ENCODE measurements at regions not wholly inside any gene's neighbourhood (a gene's known extent, or its start where the extent isn't known, plus 50 kb on each side); places are given as distances from the start of the nearest gene placed in this dataset.
A peak's percentile ranks its signal among the peaks of the same experiment; 100 is the strongest.
"Not testable (repeated sequence)": the region's sequence is repeated elsewhere in the genome, so short reads cannot be mapped to it uniquely, and the experiment has no call there.

DNA sequence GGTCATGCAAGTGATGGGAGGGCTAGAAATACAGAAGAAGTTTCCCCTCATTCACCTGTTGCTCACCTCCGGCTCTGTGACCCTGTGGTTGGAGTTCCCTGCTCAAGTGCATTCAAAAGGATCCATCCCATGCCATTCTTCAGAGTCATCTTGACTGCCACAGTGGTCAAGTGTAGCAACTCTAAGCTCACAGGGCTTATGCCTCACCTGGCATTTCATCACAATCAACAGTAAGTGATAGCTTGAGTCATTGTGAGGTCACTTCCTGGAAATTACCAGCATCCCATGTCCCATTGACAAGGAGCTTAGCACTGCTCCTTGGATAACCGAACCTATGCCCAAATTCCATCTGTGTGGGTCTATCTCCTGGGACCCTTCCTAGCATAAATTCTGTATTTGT is 55.6 kb downstream of the OR4C45 start:
- ATAC-seq (no peak), DNase-seq (no peak)
- H3K36me3 Mint-ChIP-seq (ENCODE audit: low read depth): no peaks in the 10 kb centered on the region
- ChIA-PET POLR2A (no interaction called here), CTCF (no interaction called here)
- intact Hi-C loops (cut with DNase I, micrococcal nuclease): no loop called here
- H3K27me3 Mint-ChIP-seq: no peaks in the 10 kb centered on the region
- no peak overlapping the region for H3K27ac Mint-ChIP-seq
- H3K9me3 Mint-ChIP-seq (ENCODE audit: low read depth): peaks cover 7% of the 10 kb centered on the region
- no peaks in the 10 kb centered on the region for H3K4me1 Mint-ChIP-seq
- no peak overlapping the region for H3K4me3 Mint-ChIP-seq

DNA sequence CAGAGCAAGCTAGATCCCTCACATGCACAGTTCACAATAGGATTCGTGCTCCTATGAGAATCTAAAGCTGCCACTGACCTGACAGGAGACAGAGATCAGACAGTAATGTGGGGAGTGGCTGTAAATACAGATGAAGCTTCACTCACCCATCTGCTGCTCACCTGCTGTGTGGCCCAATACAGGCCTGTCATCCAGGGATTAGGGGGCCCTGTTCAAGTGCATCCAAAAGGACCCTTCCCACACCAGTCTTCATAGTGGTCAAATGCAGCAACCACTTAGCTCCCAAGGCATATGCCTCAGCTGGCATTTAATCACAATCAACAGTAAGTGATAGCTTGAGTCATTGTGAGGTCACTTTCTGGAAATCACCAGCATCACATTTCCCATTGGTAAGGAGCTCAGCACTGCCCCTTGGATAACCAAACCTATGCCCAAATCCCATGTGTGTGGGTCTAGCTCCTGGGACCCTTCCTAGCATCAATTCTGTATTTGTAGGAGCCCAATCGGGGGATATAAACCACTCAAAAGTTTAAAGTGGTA is 65.6 kb downstream of the OR4C45 start:
- ATAC-seq (no peak), DNase-seq (no peak)
- no peak overlapping the region for H3K27ac Mint-ChIP-seq
- intact Hi-C loops (cut with DNase I, micrococcal nuclease): no loop called here
- no peaks in the 10 kb centered on the region for H3K4me1 Mint-ChIP-seq
- POLR2A ChIA-PET: no interaction called here
- H3K4me3 Mint-ChIP-seq: no peak overlapping the region
- peaks cover 5% of the 10 kb centered on the region for H3K9me3 Mint-ChIP-seq (ENCODE audit: low read depth)
- CTCF ChIA-PET: no interaction called here
- H3K36me3 Mint-ChIP-seq (ENCODE audit: low read depth): no peaks in the 10 kb centered on the region
- H3K27me3 Mint-ChIP-seq: no peaks in the 10 kb centered on the region

DNA sequence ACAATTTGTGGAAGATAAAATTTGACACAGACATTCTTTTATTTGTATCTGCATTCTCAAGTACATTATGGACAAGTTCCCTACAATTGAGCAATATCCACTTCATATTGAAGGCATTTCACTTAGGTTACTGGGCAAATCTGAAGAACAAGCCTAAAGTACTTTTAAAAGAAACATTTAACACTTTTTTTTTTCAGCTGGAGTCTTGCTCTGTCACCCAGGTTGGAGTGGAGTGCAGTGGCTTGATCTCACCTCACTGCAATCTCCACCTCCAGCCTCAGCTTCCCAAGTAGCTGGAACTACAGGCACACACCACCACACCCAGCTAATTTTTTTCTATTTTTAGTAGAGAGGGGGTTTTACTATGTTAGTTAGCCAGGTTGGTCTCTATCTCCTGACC is 70.2 kb downstream of the OR4C45 start:
- ATAC-seq: no peak
- no peak overlapping the region for H3K27ac Mint-ChIP-seq
- no peaks in the 10 kb centered on the region for H3K36me3 Mint-ChIP-seq (ENCODE audit: low read depth)
- H3K4me3 Mint-ChIP-seq: no peak overlapping the region
- DNase-seq: no peak
- H3K4me1 Mint-ChIP-seq: no peaks in the 10 kb centered on the region
- ChIA-PET CTCF (no interaction called here), POLR2A (no interaction called here)
- intact Hi-C loops (cut with DNase I, micrococcal nuclease): no loop called here
- peaks cover 5% of the 10 kb centered on the region for H3K9me3 Mint-ChIP-seq (ENCODE audit: low read depth)
- H3K27me3 Mint-ChIP-seq: no peaks in the 10 kb centered on the region

DNA sequence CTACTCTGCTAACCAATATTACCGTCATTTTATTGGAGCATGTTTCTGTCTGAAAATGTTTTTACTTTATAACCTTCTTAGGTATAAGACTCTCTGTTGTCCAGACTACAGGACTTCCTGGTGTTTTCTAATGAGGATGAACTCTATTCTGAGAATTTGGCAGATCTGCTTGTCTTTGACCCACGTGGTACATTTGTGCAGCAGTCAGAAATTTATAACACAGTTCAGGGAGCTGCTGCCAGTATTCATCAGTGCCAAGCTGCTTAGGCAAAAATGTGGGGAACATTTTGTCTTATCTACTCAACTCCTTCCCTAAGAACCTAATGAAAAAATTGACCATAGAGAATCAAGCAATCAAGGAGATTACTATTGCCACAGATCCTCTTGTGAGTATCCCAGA is 108.0 kb downstream of the OR4C45 start:
- H3K36me3 Mint-ChIP-seq (ENCODE audit: low read depth); intact Hi-C loops (cut with DNase I, micrococcal nuclease); POLR2A ChIA-PET; ATAC-seq; H3K27me3 Mint-ChIP-seq; H3K4me1 Mint-ChIP-seq; CTCF ChIA-PET; H3K4me3 Mint-ChIP-seq; H3K27ac Mint-ChIP-seq; DNase-seq: not testable (repeated sequence)
- H3K9me3 Mint-ChIP-seq (ENCODE audit: low read depth): peaks cover 25% of the 10 kb centered on the region

GRCh38 chr11:50146308-50146707 is 113.6 kb downstream of the OR4C45 start:
- H3K27me3 Mint-ChIP-seq; intact Hi-C loops (cut with DNase I, micrococcal nuclease); DNase-seq; ATAC-seq; H3K4me1 Mint-ChIP-seq; H3K4me3 Mint-ChIP-seq; H3K27ac Mint-ChIP-seq; POLR2A ChIA-PET; CTCF ChIA-PET; H3K36me3 Mint-ChIP-seq (ENCODE audit: low read depth): not testable (repeated sequence)
- H3K9me3 Mint-ChIP-seq (ENCODE audit: low read depth): peaks cover 24% of the 10 kb centered on the region

DNA sequence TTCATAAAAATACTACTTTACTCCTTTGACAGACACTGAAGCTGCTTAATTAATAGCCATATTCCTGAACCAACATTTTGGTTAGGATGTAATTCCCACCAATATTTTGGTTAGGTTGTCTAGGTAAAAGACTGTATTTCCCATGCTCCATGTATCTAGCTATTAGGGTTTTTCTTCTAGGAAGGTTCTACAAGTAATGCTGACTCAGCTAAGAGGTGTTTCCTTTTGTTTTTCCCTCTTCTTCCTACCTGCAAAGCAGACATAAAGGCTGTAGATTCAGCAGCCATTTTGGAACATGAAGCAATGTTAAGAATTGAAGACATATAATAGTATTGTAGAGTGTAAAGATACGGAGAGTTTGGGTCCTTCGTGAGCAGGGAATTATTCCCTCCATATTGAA is 115.3 kb downstream of the OR4C45 start:
- CTCF ChIA-PET; H3K4me1 Mint-ChIP-seq; POLR2A ChIA-PET; intact Hi-C loops (cut with DNase I, micrococcal nuclease); DNase-seq; H3K36me3 Mint-ChIP-seq (ENCODE audit: low read depth); H3K4me3 Mint-ChIP-seq; H3K27me3 Mint-ChIP-seq; H3K27ac Mint-ChIP-seq; ATAC-seq: not testable (repeated sequence)
- peaks cover 24% of the 10 kb centered on the region for H3K9me3 Mint-ChIP-seq (ENCODE audit: low read depth)

- intact Hi-C loops (cut with DNase I, micrococcal nuclease): no loop called here
- DNase-seq (no peak), ATAC-seq (no peak)
- Mint-ChIP-seq H3K27me3 (no peaks in the 10 kb centered on the region), H3K36me3 (ENCODE audit: low read depth) (no peaks in the 10 kb centered on the region), H3K9me3 (ENCODE audit: low read depth) (peaks cover 33% of the 10 kb centered on the region), H3K27ac (no peak overlapping the region), H3K4me3 (no peak overlapping the region), H3K4me1 (no peaks in the 10 kb centered on the region)
- ChIA-PET CTCF (no interaction called here), POLR2A (no interaction called here)
Observed at GRCh38 chr11:50155508-50155907, 122.8 kb downstream of the OR4C45 start.

DNA sequence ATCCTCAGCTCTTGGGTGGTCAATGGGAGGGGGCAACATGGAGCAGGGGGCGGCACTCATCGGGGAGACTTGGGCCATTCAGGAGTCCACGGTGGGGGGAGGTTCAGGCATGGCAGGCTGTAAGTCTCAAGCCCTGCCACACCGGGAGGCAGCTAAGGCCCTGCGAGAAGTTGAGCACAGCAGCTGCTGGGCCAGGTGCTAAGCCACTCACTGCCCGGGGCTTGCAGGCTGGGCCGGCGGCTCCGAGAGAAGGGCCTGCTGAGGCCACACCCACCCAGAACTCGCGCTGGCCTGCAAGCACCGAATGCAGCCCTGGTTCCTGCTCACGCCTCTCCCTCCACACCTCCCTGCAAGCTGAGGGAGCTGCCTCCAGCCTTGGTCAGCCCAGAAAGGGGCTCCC is 131.4 kb downstream of the OR4C45 start:
- Mint-ChIP-seq H3K4me1 (no peaks in the 10 kb centered on the region), H3K27ac (no peak overlapping the region), H3K4me3 (no peak overlapping the region), H3K27me3 (no peaks in the 10 kb centered on the region), H3K9me3 (ENCODE audit: low read depth) (peaks cover 20% of the 10 kb centered on the region), H3K36me3 (ENCODE audit: low read depth) (no peaks in the 10 kb centered on the region)
- ChIA-PET CTCF (no interaction called here), POLR2A (no interaction called here)
- ATAC-seq (no peak), DNase-seq (no peak)
- intact Hi-C loops (cut with DNase I, micrococcal nuclease): no loop called here

DNA sequence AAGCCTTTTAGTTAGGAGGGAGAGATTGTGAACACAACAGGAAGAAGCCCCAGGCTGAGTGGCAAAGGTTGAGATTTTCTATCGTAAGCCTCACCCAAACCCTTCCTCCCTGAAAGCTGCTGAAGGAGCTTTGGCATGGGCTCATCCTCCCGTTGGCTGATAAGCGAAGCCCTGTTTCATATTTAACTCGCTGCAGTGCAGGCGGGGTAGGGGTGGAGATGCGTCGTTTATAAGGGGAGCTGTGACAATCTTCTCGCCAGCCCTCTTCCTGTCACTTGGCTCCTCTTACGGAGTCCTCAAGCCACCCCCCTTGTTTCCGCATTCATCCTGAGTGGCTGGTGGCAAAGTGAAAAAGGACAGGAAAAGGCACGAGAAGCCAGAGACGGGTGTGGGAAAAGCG is 137.0 kb downstream of the OR4C45 start:
- H3K9me3 Mint-ChIP-seq (ENCODE audit: low read depth): peaks cover 19% of the 10 kb centered on the region
- CTCF ChIA-PET: no interaction called here
- no peaks in the 10 kb centered on the region for H3K27me3 Mint-ChIP-seq
- no peak for ATAC-seq
- no peaks in the 10 kb centered on the region for H3K36me3 Mint-ChIP-seq (ENCODE audit: low read depth)
- DNase-seq: no peak
- H3K4me1 Mint-ChIP-seq: no peaks in the 10 kb centered on the region
- H3K27ac Mint-ChIP-seq: no peak overlapping the region
- intact Hi-C loops (cut with DNase I, micrococcal nuclease): no loop called here
- POLR2A ChIA-PET: no interaction called here
- no peak overlapping the region for H3K4me3 Mint-ChIP-seq

DNA sequence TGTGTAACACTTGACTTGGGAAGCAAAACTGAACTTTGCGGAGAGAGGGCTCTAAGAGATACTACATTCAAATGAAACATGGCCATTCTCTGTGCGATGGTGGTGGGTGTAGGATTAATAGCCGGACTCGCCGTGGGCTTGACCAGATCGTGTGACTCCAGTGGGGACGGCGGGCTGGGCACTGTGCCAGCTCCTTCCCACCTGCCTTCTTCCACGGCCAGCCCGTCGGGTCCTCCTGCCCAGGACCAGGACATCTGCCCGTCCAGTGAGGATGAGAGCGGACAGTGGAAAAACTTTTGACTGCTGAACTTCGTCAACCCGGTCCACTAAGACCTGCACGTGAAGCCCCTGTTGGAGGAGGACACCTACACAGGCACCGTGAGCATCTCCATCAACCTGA is 137.4 kb downstream of the OR4C45 start:
- intact Hi-C loops (cut with DNase I, micrococcal nuclease): no loop called here
- ATAC-seq: no peak
- Mint-ChIP-seq H3K36me3 (ENCODE audit: low read depth) (no peaks in the 10 kb centered on the region), H3K4me3 (no peak overlapping the region), H3K9me3 (ENCODE audit: low read depth) (peaks cover 19% of the 10 kb centered on the region), H3K27me3 (no peaks in the 10 kb centered on the region), H3K4me1 (no peaks in the 10 kb centered on the region), H3K27ac (no peak overlapping the region)
- POLR2A ChIA-PET: no interaction called here
- no peak for DNase-seq
- CTCF ChIA-PET: no interaction called here

GRCh38 chr11:50174189-50174588 is 141.5 kb downstream of the OR4C45 start:
- DNase-seq: no peak
- Mint-ChIP-seq H3K4me3 (no peak overlapping the region), H3K27me3 (no peaks in the 10 kb centered on the region), H3K27ac (no peak overlapping the region), H3K9me3 (ENCODE audit: low read depth) (peaks cover 22% of the 10 kb centered on the region), H3K36me3 (ENCODE audit: low read depth) (no peaks in the 10 kb centered on the region), H3K4me1 (no peaks in the 10 kb centered on the region)
- intact Hi-C loops (cut with DNase I, micrococcal nuclease): no loop called here
- ChIA-PET CTCF (no interaction called here), POLR2A (no interaction called here)
- ATAC-seq: peak; percentile 62

GRCh38 chr11:50174975-50175374 is 142.3 kb downstream of the OR4C45 start:
- DNase-seq: no peak
- H3K9me3 Mint-ChIP-seq (ENCODE audit: low read depth): peaks cover 14% of the 10 kb centered on the region
- H3K27me3 Mint-ChIP-seq: no peaks in the 10 kb centered on the region
- no peak overlapping the region for H3K27ac Mint-ChIP-seq
- POLR2A ChIA-PET: no interaction called here
- ATAC-seq: no peak
- CTCF ChIA-PET: interaction anchor here (0.7 kb wide), 1 partner anchor 99 kb away, joined by 3 read pairs; no protein-coding TSS in a partner anchor
- intact Hi-C loops (cut with DNase I, micrococcal nuclease): no loop called here
- H3K4me1 Mint-ChIP-seq: no peaks in the 10 kb centered on the region
- H3K36me3 Mint-ChIP-seq (ENCODE audit: low read depth): no peaks in the 10 kb centered on the region
- no peak overlapping the region for H3K4me3 Mint-ChIP-seq

DNA sequence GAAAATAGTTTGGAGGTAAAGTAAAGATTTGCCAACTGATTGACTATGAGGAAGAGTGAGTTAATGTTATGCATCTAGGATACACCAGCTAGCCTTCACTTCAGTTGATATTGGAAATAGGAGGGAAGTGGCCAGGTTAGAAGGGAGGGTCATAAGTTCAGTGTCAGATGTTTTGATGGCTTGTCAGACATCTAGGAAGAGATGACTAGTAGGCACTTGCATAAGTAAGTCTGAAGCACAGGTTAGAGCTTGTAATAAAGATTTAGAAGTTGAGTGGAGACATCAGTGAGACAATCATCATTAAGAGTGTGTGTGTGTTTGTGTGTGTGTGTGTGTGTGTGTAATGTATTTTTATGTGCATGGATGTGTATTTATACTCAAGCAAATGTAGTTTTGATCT is 146.1 kb downstream of the OR4C45 start:
- H3K36me3 Mint-ChIP-seq (ENCODE audit: low read depth): no peaks in the 10 kb centered on the region
- H3K27me3 Mint-ChIP-seq: no peaks in the 10 kb centered on the region
- CTCF ChIA-PET: no interaction called here
- POLR2A ChIA-PET: no interaction called here
- DNase-seq: no peak
- H3K9me3 Mint-ChIP-seq (ENCODE audit: low read depth): peaks cover 9% of the 10 kb centered on the region
- H3K4me3 Mint-ChIP-seq: no peak overlapping the region
- H3K27ac Mint-ChIP-seq: no peak overlapping the region
- ATAC-seq: peak; percentile 75
- intact Hi-C loops (cut with DNase I, micrococcal nuclease): no loop called here
- H3K4me1 Mint-ChIP-seq: no peaks in the 10 kb centered on the region

Measured in activated CD4-positive, alpha-beta T cell treated with anti-CD3 and anti-CD28 coated beads for 36 hours (primary cell).